ENCODE measurements at regions not wholly inside any gene's neighbourhood (a gene's known extent, or its start where the extent isn't known, plus 50 kb on each side); places are given as distances from the start of the nearest gene placed in this dataset.

DNA sequence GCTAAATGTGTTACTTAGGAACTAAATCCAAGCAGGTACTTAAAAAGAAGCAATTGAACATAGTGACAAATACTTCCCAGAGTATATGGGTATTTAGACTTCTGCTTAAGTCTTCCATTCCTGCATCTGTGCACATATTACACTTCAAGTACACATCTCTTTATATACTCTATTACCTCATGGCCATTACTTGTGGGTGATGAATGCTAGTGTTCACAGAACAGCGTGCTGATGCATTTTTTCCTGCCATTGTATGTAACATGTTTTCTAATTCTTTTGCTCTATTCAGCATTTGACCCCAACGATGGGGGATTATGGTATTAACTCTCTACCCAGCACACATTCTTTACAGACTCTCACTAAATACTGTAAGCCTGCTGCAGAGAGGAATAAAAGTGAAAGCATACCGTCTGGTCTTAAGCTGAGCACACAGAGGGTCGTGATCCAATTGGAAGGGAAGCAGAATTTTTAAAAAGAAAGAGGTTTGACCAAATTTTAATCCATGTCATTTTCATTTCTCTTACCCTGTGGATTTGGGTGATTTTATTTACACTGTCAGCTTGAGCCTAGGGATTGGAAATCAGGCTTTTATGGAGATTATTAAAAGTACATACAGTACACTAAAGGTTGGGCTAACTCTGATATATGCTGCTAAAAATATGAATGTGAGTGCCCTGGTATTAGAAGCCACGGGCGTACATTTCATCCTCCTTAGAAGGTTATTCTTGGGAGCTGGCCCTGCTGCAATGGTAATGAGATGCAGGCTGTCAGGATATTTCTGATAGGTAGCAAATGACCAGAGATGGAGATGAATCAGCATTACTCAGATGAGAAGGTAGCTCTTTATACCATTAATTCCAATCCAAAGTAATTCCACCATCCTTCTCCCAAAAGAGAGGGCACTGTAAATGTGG is 95.5 kb upstream of the PROX1 start:
- no peaks in the 10 kb centered on the region for H3K4me1 Mint-ChIP-seq
- ATAC-seq (no peak), DNase-seq (no peak)
- no peaks in the 10 kb centered on the region for H3K27me3 Mint-ChIP-seq
- H3K36me3 Mint-ChIP-seq, result no peaks in the 10 kb centered on the region
- CTCF ChIA-PET, result no interaction called here
- H3K27ac Mint-ChIP-seq, result no peak overlapping the region
- H3K9me3 Mint-ChIP-seq (ENCODE audit: low read depth), result no peaks in the 10 kb centered on the region
- H3K4me3 Mint-ChIP-seq, result no peak overlapping the region

- Mint-ChIP-seq H3K9me3 (ENCODE audit: low read depth) (no peaks in the 10 kb centered on the region), H3K4me1 (no peaks in the 10 kb centered on the region), H3K27me3 (no peaks in the 10 kb centered on the region), H3K36me3 (no peaks in the 10 kb centered on the region), H3K4me3 (no peak overlapping the region), H3K27ac (no peak overlapping the region)
- ATAC-seq (no peak), DNase-seq (no peak)
- CTCF ChIA-PET, result no interaction called here
These were observed 89.1 kb upstream of the PROX1 start for GRCh38 chr1:213898684-213899083.

- Mint-ChIP-seq H3K4me3 (no peak overlapping the region), H3K27me3 (no peaks in the 10 kb centered on the region), H3K36me3 (no peaks in the 10 kb centered on the region), H3K27ac (no peak overlapping the region), H3K4me1 (no peaks in the 10 kb centered on the region), H3K9me3 (ENCODE audit: low read depth) (no peaks in the 10 kb centered on the region)
- DNase-seq, result no peak
- no peak for ATAC-seq
- CTCF ChIA-PET, result no interaction called here
These were observed 88.4 kb upstream of the PROX1 start for GRCh38 chr1:213899413-213899812.

DNA sequence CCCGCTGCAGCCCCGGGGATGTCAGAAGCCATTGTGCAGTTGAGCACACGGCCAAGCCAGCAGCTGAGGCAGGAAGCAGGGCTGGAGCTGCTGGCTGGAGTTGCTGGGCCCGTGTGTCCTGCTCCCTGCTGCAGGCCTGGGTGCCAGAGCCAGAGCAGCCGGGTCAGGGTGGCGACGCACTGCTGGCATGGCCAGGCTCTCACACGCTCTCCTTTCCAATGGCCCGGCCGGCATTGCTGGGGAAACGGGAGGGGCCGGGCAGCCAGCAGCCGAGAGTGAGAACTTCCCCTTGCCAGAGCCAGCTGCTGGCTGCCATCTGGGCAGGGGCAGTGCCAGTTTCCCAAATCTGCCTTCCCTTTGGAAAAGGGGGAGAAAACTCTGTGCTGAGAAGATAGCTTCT is 82.4 kb upstream of the PROX1 start:
- H3K36me3 Mint-ChIP-seq, result no peaks in the 10 kb centered on the region

DNA sequence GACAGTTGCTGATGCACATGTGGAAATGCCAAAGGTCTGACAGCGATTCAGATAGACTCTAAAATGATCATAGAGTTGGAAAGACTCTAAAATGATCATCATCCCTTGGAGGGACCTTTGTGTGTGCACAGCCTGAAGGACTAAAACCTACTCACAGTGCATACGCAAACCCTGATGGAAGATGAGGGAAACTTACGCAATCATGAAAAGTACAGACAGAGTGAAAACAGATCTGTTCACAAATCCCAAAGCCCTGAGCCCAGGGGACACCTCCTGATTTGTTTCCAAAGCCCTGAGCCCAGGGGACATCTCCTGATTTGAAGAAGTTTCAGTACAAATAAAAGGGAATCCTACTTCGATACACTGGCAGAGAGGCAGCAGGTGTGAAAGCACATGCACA is 79.3 kb upstream of the PROX1 start:
- CTCF ChIA-PET, result no interaction called here
- no peaks in the 10 kb centered on the region for H3K4me1 Mint-ChIP-seq
- H3K9me3 Mint-ChIP-seq (ENCODE audit: low read depth), result no peaks in the 10 kb centered on the region
- DNase-seq (no peak), ATAC-seq (no peak)
- no peak overlapping the region for H3K4me3 Mint-ChIP-seq
- H3K27me3 Mint-ChIP-seq, result no peaks in the 10 kb centered on the region
- no peak overlapping the region for H3K27ac Mint-ChIP-seq
- H3K36me3 Mint-ChIP-seq, result no peaks in the 10 kb centered on the region

More for the DNA sequence above, 82.4 kb upstream of the PROX1 start:
- H3K4me1 Mint-ChIP-seq, result no peaks in the 10 kb centered on the region
- no peak for ATAC-seq
- no peak overlapping the region for H3K4me3 Mint-ChIP-seq
- H3K27me3 Mint-ChIP-seq, result no peaks in the 10 kb centered on the region
- no peak for DNase-seq
- no peaks in the 10 kb centered on the region for H3K9me3 Mint-ChIP-seq (ENCODE audit: low read depth)
- CTCF ChIA-PET, result no interaction called here
- no peak overlapping the region for H3K27ac Mint-ChIP-seq

DNA sequence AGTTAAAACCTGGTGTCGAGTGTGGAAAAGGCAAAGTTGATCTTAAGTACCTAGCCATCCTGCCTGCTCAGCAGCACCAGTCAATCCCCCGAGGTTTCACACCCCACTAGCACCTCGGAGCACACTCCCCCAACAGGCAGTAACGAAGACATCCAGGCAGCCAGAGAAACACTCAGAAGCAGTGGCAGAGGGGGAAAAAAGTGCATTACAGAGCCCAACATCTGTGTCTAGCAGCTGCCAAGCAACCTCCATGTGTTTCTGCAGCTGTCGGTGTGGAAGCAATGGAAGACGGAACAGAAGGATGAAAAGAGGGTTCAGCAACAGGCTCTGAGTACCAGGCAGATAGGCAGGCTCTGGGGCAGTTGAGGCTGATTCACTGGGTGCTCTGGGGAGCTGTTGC is 73.4 kb upstream of the PROX1 start:
- DNase-seq (no peak), ATAC-seq (no peak)
- Mint-ChIP-seq H3K4me1 (no peaks in the 10 kb centered on the region), H3K36me3 (no peaks in the 10 kb centered on the region), H3K4me3 (no peak overlapping the region), H3K27ac (no peak overlapping the region), H3K27me3 (no peaks in the 10 kb centered on the region), H3K9me3 (ENCODE audit: low read depth) (no peaks in the 10 kb centered on the region)
- CTCF ChIA-PET, result no interaction called here

GRCh38 chr1:213921311-213921710 is 66.5 kb upstream of the PROX1 start:
- H3K36me3 Mint-ChIP-seq, result no peaks in the 10 kb centered on the region
- H3K27me3 Mint-ChIP-seq, result no peaks in the 10 kb centered on the region
- no peak overlapping the region for H3K27ac Mint-ChIP-seq
- H3K4me1 Mint-ChIP-seq, result no peaks in the 10 kb centered on the region
- CTCF ChIA-PET, result no interaction called here
- ATAC-seq (no peak), DNase-seq (no peak)
- no peak overlapping the region for H3K4me3 Mint-ChIP-seq
- no peaks in the 10 kb centered on the region for H3K9me3 Mint-ChIP-seq (ENCODE audit: low read depth)

- H3K36me3 Mint-ChIP-seq, result no peaks in the 10 kb centered on the region
- CTCF ChIA-PET, result no interaction called here
- no peaks in the 10 kb centered on the region for H3K9me3 Mint-ChIP-seq (ENCODE audit: low read depth)
These were observed 66.1 kb upstream of the PROX1 start for GRCh38 chr1:213921712-213922111.

GRCh38 chr1:213925531-213926182 is 62.1 kb upstream of the PROX1 start:
- H3K4me1 Mint-ChIP-seq, result no peaks in the 10 kb centered on the region
- H3K36me3 Mint-ChIP-seq, result no peaks in the 10 kb centered on the region
- H3K4me3 Mint-ChIP-seq, result no peak overlapping the region
- no peaks in the 10 kb centered on the region for H3K27me3 Mint-ChIP-seq
- CTCF ChIA-PET, result no interaction called here
- no peaks in the 10 kb centered on the region for H3K9me3 Mint-ChIP-seq (ENCODE audit: low read depth)
- ATAC-seq (no peak), DNase-seq (no peak)
- H3K27ac Mint-ChIP-seq, result no peak overlapping the region

More at GRCh38 chr1:213921712-213922111, 66.1 kb upstream of the PROX1 start:
- ATAC-seq (no peak), DNase-seq (no peak)
- Mint-ChIP-seq H3K4me1 (no peaks in the 10 kb centered on the region), H3K27ac (no peak overlapping the region), H3K27me3 (no peaks in the 10 kb centered on the region), H3K4me3 (no peak overlapping the region)

DNA sequence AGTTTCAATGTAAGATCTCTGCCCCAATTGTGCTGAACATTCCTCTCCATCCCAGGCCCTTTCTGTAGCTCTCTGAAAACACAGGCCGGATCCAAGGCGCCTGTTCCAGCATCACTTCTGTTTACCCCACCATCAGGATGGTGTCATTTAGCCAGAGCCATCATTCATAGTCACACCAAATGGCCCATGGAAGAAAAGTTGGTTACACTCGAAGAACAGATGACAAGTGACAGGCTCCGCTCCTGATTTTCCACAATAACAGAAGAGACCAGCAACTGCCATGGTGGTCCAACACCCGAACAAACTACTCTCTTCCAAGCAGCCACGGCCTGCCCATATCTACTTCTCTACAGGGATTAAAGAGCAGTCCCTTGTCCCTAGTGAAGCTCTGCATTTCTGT is 59.9 kb upstream of the PROX1 start:
- H3K4me1 Mint-ChIP-seq, result no peaks in the 10 kb centered on the region
- no peak overlapping the region for H3K4me3 Mint-ChIP-seq
- H3K9me3 Mint-ChIP-seq (ENCODE audit: low read depth), result no peaks in the 10 kb centered on the region
- ATAC-seq (no peak), DNase-seq (no peak)
- H3K36me3 Mint-ChIP-seq, result no peaks in the 10 kb centered on the region
- no peaks in the 10 kb centered on the region for H3K27me3 Mint-ChIP-seq
- H3K27ac Mint-ChIP-seq, result no peak overlapping the region
- CTCF ChIA-PET, result no interaction called here

DNA sequence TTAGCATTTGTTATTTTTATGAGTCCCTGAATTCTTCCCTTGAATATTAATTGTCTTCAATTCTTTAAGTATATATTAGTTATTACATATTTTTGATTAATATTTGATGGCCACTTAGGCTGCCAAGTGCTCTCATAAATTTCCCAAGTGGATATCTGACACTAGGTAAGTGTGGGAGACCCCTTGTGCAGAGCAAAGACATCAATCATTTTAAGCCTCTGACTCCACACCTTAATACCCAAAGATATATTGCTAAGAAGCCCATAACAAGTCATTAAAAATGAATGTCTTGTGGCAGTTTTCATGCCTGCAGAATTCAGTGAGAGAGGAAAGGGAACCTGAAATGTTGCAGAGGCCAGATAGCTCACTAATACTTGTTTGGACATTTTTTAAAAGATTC is 58.4 kb upstream of the PROX1 start:
- Mint-ChIP-seq H3K36me3 (no peaks in the 10 kb centered on the region), H3K27me3 (no peaks in the 10 kb centered on the region), H3K27ac (no peak overlapping the region), H3K4me1 (no peaks in the 10 kb centered on the region), H3K4me3 (no peak overlapping the region), H3K9me3 (ENCODE audit: low read depth) (no peaks in the 10 kb centered on the region)
- CTCF ChIA-PET, result no interaction called here
- DNase-seq (no peak), ATAC-seq (no peak)

DNA sequence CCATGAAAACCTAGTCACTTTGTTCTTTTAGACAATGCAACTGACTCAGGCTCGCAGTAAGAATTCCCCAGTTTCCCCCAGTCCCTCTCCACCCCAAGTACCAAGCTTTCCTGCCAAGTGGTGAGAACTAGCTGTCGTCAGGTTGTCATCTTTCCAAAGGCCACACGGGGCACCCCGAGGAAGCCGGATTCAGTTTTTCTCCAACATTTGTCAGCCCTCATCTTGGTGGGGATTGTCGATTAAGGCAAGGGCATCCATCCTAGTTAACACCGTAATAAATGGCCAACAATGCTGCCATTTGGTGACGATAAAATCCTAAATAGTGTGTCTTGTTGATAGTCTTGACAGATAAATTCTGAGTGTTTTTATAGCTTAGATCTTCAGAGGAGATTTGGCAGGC is 55.9 kb upstream of the PROX1 start:
- no peaks in the 10 kb centered on the region for H3K27me3 Mint-ChIP-seq
- CTCF ChIA-PET, result no interaction called here
- no peaks in the 10 kb centered on the region for H3K9me3 Mint-ChIP-seq (ENCODE audit: low read depth)
- H3K36me3 Mint-ChIP-seq, result no peaks in the 10 kb centered on the region
- H3K4me3 Mint-ChIP-seq, result no peak overlapping the region
- ATAC-seq, result no peak
- no peak overlapping the region for H3K27ac Mint-ChIP-seq
- no peak for DNase-seq
- no peaks in the 10 kb centered on the region for H3K4me1 Mint-ChIP-seq

DNA sequence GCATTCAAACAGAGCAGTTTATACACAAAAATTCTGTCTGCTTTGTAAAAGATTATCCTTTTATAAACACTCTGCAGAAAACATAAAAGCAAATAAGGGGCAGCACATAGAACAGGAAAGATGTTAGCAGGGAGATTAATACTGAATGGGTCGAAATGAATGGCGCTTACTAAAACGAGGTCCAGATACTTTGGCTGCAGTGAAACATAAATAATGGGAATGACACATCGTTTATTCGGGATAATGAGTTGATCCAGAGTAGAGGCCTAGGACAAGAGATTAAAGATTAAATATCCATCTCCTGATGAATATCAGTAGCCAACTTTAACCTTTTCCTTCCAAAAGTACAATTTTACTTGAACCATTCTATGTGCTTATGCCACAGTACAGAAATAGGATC is 54.4 kb upstream of the PROX1 start:
- Mint-ChIP-seq H3K4me3 (no peak overlapping the region), H3K9me3 (ENCODE audit: low read depth) (no peaks in the 10 kb centered on the region), H3K36me3 (no peaks in the 10 kb centered on the region), H3K27ac (no peak overlapping the region), H3K4me1 (no peaks in the 10 kb centered on the region), H3K27me3 (no peaks in the 10 kb centered on the region)
- DNase-seq (no peak), ATAC-seq (no peak)
- CTCF ChIA-PET, result no interaction called here

DNA sequence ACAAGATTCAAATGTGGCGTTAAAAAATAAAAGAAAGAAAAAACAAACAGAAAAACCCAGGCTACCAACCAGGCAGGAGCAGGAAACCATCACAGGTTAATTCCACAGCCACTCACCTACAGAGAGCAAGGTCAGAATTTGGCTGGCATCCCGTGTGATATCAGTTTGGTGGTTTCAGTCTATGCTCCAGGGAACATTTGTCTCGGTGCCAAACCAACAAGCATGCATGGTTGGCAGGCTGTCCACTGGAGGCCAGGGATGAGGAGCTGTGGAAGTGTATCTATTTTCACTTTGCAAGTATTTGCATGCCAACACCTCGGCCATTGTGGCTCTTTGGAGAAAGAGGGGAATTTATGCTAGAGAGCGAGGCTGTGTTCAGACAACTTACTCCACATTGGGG is 53.1 kb upstream of the PROX1 start:
- Mint-ChIP-seq H3K4me3 (no peak overlapping the region), H3K36me3 (no peaks in the 10 kb centered on the region), H3K4me1 (no peaks in the 10 kb centered on the region), H3K27me3 (no peaks in the 10 kb centered on the region), H3K9me3 (ENCODE audit: low read depth) (no peaks in the 10 kb centered on the region), H3K27ac (no peak overlapping the region)
- no peak for DNase-seq
- CTCF ChIA-PET, result no interaction called here
- ATAC-seq, result no peak

Measured in activated CD8-positive, alpha-beta memory T cell treated with anti-CD3 and anti-CD28 coated beads, Interleukin-2, amount 10 ng/mL, durations not matched to agents 7 days and 5 days (primary cell).